ENCODE measurements at regions not wholly inside any gene's neighbourhood (a gene's known extent, or its start where the extent isn't known, plus 50 kb on each side); places are given as distances from the start of the nearest gene placed in this dataset.
"Not testable (repeated sequence)": the region's sequence is repeated elsewhere in the genome, so short reads cannot be mapped to it uniquely, and the experiment has no call there.

DNA sequence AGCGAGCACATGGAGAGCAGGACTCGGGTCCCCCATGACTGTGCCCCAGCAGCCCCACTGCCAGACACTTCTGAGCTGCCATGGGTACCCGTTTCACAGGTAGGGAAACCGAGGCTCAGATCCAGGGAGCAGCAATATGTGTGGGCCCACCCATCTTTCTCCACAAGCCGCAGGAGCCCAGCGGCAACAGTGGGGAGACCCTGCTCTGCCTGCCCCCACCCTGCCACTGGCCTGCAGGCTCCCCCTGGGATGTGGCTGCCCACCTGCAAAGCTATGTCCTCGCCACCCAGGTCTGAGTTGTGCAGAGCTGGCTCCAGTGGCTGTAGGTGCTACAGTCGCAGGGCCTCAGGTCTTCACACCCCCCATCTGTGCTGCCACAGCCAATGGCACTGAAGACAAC, 50.6 kb upstream of the C1QTNF9B start:
- in situ Hi-C loops (cut with HindIII; ENCODE audit: low sequenced_read_pairs), result no loop called here

DNA sequence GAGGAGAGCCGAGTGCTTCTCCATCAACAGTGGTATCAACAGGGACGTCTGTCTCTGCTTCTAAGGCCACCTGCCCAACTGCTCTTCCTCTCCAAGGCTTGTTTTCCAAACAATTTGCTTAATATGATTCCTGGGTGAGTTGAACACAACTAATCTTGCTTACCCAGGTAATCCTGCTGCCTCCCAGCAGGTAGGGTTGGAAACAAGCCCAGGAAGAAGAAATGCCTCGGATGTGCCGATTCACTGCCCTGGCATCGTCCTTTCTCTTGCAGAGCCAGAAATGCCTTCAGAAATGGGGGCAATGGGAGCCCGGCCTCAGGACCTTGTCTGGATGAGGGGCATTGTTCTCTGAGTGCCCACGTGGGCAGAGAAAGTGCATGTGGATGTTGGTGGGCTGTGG, 51.9 kb upstream of the C1QTNF9B start:
- in situ Hi-C loops (cut with HindIII; ENCODE audit: low sequenced_read_pairs), result no loop called here

DNA sequence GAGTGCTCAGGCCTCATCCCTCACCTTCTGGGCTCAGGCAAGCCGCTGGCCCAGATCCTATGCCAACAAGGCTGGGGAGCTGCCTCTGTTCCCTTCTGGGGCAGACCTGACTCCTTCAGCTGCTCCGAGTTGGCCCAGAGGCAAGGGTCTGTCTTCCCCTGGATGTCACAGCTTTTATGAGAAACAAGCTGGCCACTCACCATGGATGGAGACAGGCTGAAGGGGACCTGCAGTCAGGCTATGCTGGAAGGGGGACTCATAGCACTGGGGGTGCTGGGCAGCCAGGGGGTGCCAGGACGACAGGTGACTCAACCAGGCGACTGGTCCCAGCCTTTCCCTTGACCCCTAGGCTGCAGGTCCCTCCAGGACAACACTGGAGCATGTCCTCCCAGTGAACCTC, 52.4 kb upstream of the C1QTNF9B start:
- in situ Hi-C loops (cut with HindIII; ENCODE audit: low sequenced_read_pairs), result no loop called here

DNA sequence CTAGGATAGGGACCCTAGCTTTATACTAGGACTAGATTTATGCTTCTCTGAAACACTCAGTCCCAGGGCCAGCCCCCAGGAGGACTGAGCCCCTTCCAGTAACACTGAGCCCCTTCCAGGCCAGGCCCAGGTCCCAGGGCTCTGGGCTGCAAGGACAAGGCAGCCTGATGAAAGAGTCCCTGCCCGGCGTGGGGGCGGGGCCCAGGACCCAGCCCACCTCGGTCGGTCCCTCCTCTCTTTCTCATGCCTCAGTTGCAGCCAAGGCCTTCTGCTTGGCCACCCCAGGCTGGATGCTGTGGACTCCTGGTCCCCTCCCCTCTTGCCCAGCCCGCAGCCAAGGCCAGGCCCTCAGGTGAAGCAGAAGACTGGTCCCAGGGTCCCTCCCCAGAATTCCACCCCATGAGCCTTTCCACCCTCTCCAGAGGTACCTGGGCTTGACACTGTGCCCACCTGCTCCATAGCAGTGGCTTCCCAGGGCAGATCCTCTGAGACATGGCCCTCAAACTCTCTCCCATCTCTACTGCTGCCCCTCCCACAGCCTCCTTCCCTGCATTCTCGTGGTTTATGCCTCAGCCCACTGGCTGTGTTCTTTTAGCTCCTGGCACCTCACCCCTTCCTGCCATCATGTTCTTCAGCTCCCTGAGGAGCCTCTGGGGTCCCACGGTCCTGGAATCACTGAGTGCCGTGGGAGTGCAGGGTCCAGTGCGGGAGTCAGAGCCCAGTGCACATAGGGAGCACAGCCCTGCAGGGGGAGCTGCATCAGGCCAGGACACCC, 53.6 kb upstream of the C1QTNF9B start:
- in situ Hi-C loops (cut with HindIII; ENCODE audit: low sequenced_read_pairs), result no loop called here

DNA sequence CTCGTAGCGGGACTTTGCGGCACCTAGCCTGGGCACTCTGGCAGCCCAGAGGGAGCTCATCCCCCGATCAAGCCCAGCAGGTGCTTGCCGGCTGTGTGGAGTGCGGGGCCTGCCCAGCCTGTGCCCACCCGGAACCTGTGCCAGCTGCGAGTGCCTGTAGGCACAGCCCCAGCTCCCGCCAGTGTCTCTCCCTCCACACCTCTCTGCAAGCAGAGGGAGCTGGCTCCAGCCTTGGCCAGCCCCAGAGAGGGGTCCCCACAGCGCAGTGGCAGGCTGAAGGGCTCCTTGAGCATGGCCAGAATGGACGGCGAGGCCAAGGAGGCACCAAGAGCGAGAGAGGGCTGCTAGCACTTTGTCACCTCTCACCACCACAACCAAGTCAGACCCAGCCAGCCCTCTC, 55.5 kb upstream of the C1QTNF9B start:
- in situ Hi-C loops (cut with HindIII; ENCODE audit: low sequenced_read_pairs), result no loop called here

DNA sequence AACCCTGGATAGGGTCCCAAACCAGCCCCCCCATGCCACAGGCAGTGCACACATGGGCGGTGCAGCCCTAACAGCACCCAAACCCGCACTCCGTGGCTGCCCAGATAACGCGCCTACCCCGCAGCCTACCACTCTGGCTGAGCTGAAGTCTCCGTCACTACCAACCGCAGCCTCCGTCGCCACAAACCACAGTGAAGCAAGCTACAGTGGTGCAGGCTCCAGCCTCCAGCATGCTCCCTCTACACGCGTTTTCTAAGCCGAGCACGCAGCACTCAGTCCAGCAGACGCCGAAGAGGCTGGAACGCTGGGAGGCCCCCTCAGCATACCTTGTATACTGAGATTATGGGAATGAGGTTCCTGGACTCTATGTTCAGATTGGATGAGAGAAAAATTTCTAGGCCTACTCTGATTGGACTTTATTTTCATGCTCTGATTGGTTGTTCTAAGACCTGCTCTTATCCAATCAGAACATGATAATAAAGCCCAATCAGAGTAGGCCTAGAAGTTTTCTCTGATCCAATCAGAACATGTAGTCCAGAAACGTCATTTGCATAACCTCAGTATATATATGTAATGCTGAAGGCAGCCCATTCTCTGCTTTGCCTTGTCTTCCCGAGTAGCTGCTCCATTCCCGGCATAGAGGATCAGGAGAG, 56.7 kb upstream of the C1QTNF9B start:
- in situ Hi-C loops (cut with HindIII; ENCODE audit: low sequenced_read_pairs), result no loop called here

DNA sequence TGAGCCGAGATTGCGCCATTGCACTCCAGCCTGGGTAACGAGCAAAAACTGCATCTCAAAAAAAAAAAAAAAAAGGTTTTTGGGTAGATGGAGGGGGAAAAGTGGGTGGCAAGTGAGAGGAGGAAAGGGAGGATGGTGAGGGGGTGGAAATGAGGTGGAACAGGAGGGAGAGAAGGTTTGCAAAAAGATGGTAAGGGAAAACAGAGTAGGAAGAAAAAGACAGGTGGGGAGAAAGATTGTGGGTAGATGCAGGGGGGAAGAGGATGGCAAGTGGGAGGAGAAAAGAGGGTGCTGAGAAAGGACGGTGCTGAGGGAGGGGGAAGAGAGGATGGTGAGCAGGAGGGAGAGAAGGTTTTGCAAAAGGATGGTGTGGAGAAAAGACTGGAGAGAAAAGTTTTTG, 57.8 kb upstream of the C1QTNF9B start:
- in situ Hi-C loops (cut with HindIII; ENCODE audit: low sequenced_read_pairs), result no loop called here

DNA sequence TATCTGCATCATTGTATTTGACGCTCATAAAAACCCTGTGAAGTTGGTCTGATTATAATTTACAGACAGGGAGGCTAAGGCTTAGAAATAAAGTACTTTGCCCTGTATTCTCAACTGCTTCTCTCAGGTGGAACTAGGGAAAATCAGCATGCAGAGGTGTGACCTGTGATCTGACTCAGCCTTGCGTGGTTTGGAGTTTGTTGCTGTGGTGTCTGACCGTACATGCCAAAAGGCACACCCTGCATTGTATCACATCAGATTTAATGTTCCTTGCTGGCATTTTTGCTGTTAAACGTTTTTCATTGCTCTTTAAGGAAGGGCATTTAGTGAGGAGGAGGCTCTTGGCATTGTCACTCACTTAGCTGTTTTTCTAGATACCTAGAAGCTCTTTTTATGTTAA, 58.8 kb upstream of the C1QTNF9B start:
- in situ Hi-C loops (cut with HindIII; ENCODE audit: low sequenced_read_pairs), result no loop called here

DNA sequence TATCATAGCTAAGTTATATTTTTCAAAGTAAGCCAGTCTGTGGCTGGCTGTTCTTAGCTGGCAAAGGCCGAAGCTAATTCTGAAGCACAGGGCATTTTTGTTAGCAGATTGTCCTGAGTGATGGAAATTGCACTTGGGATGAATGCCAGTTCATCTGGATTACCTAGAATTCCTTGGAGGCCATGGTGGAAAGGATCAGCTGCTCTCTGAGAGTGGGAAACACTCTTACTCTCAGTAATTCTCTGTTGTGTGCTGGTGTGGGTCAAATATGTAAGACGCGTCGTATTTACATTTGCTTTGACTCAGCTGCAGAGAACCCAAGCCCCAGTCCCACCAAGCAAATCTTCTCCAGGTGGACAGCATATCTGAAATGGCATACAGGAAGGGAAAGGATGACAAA, 60.7 kb upstream of the C1QTNF9B start:
- in situ Hi-C loops (cut with HindIII; ENCODE audit: low sequenced_read_pairs), result no loop called here

DNA sequence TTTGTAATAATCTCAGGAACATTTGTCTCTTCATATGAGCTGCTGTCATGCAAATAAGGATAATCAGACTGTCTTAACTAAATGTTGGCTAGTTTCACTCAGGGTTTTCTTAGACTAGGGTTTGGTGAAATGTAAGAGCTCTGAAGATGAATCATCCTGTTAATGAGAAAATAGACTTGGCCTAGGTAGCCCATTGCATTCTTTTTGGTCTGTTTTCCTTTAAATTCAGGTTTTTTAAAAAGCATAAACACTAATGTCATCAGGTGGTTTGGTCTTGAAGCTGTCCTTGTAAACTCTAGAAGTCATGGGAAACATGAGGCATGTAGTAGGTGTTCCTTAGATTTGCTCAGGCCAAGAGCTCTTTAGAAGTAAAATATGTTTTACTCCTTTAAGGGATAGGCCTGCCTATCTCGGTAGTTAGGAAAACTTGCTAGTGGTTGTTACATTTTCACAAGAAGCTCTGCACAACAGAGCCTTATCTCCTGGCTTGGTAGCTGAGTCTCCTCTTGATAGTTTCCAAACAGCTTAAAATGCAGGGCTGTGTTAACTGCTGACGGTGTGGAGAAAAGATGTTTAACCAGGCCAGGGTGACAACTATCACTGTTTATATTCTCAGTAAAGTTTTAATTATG, 62.0 kb upstream of the C1QTNF9B start:
- in situ Hi-C loops (cut with HindIII; ENCODE audit: low sequenced_read_pairs), result no loop called here

DNA sequence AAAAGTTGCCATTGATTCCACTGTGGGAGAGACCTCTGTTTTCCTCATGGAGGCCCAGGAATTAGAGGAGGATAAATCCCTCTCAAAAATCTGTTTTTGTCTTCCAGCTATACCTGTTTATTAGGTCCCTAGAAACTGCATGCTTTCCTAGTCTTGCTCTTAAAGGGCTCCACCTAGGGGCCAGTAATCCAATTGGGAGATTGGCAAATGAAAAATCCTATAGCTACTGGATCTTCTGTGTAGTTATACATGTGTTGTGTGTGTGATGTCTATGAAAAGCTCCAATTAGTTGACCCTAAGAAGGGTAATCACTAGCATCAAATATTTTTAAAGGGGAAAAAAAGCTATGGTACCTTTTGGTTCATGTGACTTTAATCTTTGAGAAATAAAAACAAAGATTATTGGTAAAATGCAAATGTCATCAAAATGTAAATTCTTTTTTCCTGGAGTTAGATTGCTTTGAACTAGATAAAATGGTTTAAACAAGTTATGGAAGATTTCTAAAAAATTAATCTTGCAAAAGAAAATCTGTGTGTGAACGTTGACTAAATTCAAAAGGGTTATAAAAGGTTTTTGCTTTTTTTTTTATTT, 63.4 kb upstream of the C1QTNF9B start:
- in situ Hi-C loops (cut with HindIII; ENCODE audit: low sequenced_read_pairs), result loop anchor here (5.0 kb wide), 1 partner anchor 57 kb away; no protein-coding TSS in a partner anchor

DNA sequence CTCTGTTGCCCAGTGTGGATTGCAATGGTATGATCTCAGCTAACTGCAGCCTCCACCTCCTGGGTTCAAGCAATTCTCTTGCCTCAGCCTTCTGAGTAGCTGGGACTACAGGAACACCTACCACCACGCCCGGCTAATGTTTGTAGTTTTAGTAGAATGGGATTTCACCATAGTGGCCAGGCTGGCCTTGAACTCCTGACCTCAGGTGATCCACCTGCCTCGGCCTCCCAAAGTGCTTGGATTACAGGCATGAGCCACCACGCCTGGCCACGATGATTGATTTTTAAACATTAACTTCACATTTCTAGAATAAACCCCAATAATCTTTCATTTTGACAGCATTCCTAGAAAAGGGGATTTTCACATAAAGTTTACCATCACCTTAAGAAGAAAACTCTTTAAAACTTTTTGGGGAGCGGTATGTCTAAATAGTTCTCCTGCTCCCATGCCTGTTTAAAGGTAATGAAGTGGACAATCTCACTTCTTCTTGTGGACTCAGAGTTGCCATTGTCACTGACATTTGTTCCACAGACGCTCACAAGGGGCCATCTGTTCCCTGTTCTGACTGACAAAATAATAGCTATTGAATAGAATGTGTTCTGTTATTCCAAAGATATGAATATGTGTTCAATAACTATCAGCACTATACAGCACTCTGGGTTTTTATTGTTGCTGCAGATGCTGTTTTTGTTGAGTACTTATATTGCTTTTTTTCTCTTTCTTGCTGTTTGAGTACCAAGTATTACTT, 66.1 kb upstream of the C1QTNF9B start:
- in situ Hi-C loops (cut with HindIII; ENCODE audit: low sequenced_read_pairs), result loop anchor here (5.0 kb wide), 1 partner anchor 54 kb away; no protein-coding TSS in a partner anchor

DNA sequence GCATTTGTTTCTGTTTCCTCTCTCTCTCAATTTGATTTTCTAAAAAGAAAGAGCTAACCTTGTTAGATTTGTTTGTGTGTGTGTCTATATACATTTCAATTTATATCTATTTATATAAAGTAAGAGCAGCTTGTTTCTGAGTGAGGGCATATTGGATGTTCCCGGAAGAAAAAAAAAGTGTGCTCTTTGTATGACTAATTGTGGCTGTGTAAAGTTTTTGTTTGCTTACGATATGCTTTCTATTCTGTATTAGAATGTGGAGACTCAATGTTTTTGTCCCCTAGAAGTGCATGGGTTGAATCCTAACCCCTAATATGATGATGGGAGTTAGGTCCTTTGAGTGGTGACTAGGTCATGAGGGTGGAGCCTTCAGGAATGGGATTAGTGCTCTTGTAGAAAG, 66.6 kb upstream of the C1QTNF9B start:
- in situ Hi-C loops (cut with HindIII; ENCODE audit: low sequenced_read_pairs), result loop anchor here (5.0 kb wide), 1 partner anchor 53 kb away; no protein-coding TSS in a partner anchor

DNA sequence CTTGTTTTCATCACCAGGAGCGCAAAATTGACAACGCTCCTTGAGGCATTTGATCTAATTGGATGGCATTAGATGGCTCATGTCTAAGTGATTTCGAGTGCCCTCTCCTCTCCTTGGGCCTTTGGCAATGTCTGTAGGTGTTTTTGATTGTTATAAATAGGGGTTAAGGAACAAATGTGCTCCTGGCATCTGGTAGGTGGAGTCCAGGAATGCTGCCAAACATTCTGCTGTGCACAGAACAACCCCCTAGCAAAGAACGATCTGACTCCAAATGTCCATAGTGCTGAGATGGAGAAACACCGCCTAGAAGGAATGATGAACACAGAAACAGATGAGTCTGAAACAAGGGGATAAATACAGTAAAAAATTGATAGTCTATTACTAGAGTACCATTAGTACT, 68.0 kb upstream of the C1QTNF9B start:
- in situ Hi-C loops (cut with HindIII; ENCODE audit: low sequenced_read_pairs), result no loop called here

DNA sequence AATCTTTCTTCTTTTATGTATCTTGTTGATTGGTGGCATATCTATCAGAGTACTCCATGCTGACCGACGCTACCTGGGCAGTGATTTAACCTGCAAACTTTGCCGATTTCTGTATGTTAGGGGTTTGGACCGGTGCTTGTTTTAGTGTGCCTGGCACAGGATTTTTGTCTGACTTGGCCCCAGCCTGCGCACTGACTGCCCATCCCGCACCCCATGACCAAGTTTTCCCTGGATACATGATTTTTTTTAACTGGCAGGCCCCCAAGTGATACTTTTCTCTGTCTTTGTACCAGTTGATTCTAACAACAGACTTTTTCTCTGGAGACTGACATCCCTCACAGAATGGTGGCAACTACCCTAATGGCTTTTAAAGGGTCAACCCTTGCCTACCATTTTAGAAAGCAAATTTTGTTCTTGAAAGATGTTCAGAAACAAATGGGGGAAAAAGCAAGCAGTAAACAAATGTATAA, 69.0 kb upstream of the C1QTNF9B start:
- in situ Hi-C loops (cut with HindIII; ENCODE audit: low sequenced_read_pairs), result no loop called here

DNA sequence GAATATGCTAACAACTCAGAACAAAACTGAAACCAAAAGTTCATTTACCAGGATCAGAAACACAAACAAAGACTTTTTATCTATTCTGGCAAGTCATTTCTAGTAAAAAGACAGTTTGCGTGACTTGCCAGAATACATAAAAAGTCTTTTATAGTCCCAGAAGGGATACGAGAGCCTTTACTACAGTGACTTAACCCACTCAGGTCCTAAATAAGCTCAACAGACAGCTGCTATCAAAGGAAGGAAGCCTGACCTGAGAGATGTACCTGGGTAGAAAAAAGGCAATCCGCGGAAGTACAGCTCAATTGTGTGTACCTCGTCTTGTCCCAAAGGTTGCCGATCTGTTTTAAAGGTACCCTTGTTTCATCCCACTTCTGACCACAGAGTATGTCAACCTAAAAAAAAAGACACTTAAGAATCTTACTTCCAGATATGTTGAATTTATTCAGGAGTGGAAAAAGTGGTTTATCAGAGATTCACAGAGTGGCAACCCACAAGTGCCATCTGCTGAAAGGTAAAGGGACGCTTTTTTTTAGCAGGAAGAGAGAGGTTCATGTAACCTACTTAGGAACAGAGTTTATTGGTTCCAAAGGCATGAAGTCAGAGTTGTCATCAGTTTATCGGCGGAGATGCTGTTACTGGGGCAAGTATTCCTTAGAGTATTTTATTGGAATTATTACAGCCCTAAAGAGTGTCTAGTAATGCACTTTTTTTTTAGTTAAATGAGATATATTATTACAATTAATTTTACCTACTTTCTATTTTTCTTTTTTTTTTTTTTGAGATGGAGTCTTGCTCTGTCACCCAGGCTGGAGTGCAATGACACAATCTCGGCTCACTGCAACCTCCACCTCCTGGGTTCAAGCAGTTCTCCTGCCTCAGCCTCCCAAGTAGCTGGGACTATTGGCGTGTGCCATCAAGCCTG, 69.7 kb upstream of the C1QTNF9B start:
- in situ Hi-C loops (cut with HindIII; ENCODE audit: low sequenced_read_pairs), result no loop called here

DNA sequence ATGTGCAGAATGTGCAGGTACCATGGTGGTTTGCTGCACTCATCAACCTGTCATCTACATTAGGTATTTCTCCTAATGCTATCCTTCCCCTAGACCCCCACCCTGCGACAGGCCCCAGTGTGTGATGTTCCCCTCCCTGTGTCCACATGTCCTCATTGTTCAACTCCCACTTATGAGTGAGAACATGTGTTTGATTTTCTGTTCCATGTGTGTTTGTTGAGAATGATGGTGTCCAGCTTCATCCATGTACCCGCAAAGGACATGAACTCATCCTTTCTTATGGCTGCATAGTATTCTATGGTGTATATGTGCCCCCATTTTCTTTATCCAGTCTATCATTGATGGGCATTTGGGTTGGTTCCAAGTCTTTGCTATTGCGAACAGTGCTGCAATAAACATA, 70.5 kb upstream of the C1QTNF9B start:
- in situ Hi-C loops (cut with HindIII; ENCODE audit: low sequenced_read_pairs), result not testable (repeated sequence)

DNA sequence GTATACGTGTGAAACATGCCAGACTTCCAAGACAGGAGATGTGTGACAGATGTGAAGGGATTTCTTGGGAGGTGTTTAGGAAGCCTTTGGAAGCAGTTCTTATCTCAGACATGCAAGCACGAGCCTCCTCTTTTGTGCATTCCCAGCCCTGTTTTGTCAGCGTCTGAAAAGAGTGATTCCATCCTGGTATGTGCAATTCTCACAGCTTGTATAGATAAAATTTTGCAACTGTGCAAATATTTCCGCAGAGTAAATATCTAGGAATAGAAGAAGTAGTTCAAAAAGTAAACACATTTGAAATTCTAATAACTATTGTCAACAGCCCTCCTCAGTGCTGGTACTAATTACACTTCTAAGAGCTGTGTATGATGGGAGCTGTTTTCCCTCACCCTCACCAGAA, 72.3 kb upstream of the C1QTNF9B start:
- in situ Hi-C loops (cut with HindIII; ENCODE audit: low sequenced_read_pairs), result no loop called here

DNA sequence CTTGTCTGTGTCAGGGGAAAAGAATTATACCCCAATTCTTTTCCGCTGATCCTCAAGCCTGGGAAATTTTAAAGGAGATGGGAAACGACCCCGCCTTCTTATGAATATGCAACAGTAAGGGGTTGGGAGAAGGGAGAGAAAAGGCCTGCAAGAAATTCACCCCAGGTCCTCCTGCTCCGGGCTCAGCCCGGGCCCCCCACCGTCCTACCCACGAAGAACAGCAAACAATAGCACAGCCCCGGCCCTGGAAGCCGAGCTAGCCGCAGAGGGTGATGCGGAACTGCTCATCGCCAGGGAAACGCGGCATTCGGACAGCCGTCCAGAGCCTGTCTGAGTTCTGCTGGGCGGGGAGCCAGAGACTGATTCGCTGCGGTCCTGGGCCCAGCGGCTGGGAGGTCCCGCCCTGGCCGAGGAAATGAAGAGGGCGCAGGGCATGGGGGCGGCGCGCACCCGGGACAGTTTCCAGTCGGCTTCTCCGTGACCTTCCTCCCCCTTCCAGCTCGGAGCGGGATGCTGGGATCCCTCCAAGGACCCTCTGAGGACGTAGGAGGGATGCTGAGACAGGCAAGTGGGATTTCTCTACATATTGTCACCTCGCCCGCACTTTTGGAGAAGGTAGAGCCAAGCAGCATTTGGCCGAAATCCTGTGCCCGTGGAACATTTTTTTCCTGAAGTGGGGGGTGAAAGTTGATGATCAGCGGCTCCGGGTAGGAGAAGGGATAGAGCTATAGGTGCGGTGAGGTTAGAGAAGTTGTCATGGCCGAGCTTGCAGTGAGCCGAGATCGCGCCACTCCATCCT, 82.3 kb upstream of the C1QTNF9B start:
- in situ Hi-C loops (cut with HindIII; ENCODE audit: low sequenced_read_pairs), result no loop called here

Measured in endothelial cell of hepatic sinusoid (primary cell).